ENCODE measurements at regions not wholly inside any gene's neighbourhood (a gene's known extent, or its start where the extent isn't known, plus 50 kb on each side); places are given as distances from the start of the nearest gene placed in this dataset.

GRCh38 chr2:831225-831536 is 119.5 kb upstream of the SNTG2 start:
- TF ChIP-seq CTCF (IDR thresholded peaks at IDR 0.05), result no peak
- TF ChIP-seq POLR2A (IDR thresholded peaks at IDR 0.05), result no peak
